ENCODE measurements at regions not wholly inside any gene's neighbourhood (a gene's known extent, or its start where the extent isn't known, plus 50 kb on each side); places are given as distances from the start of the nearest gene placed in this dataset.

- TF ChIP-seq POLR2AphosphoS5 (IDR thresholded peaks at IDR 0.05; ENCODE audit: insufficient read depth, low read depth, low read length) (no peak), POLR2A (IDR thresholded peaks at IDR 0.05; ENCODE audit: low read depth, low read length) (no peak), CTCF (IDR thresholded peaks at IDR 0.05; ENCODE audit: extremely low read depth in 1 of 2, insufficient read depth in 1 of 2, low read depth in 1 of 2, low read length in 2 of 2) (no peak), GATA2 (IDR thresholded peaks at IDR 0.05; ENCODE audit: insufficient read depth, insufficient read length, low read depth, low read length) (no peak), EZH2 (IDR thresholded peaks at IDR 0.05; ENCODE audit: borderline replicate concordance, low read depth, low read length, severe bottlenecking) (no peak), MAX (IDR thresholded peaks at IDR 0.05; ENCODE audit: insufficient read depth, insufficient read length) (no peak), JUN (IDR thresholded peaks at IDR 0.05; ENCODE audit: borderline replicate concordance, insufficient read depth, insufficient read length, low read depth) (no peak)
Observed at GRCh38 chrX:7720519-7720918, 122.5 kb upstream of the VCX start.
